ENCODE measurements at regions not wholly inside any gene's neighbourhood (a gene's known extent, or its start where the extent isn't known, plus 50 kb on each side); places are given as distances from the start of the nearest gene placed in this dataset.

- no peak overlapping the region for H2AFZ ChIP-seq (ENCODE audit: low read depth, low read length, severe bottlenecking)
Measured at GRCh38 chr17:55598495-55598894, 87.2 kb upstream of the SMIM36 start.

DNA sequence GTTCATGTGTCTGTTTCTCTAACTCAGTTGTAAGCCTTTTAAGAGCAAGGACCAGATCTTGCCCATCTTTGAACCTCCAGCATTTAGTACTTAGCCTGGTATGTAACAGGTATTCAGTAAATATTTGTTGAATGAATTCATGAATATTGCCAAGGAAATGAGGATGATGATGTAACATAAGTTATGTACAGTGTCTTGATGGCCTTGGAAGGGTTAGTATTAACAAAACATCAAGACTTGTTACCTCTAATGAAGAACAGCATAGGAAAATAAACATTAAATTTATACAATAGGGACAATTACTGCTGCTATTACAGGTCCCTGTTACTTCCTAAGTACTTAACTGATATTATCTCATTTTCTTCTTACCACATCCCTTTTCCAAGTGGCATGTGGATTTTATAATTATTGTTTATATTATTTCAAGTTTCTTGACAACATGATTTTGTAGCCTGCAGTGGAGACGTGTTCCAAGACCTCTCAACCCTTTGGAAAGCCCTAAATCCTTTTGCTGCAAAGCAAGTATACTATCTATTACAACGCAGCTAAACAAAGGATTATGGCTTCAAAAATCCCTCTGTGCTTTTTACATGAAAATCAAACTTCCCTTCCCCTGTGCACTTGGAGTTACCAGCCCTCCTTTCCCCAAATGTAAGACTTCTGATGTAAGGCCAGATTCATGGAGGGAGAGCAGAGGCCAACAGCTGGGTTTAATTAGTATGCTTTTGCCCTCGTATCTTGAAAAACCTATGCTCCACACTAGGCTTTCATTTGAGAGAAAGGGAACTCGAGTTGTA lies 77.4 kb upstream of the SMIM36 start:
- Histone ChIP-seq H3K36me3 (ENCODE audit: low read length) (no peaks in the 10 kb centered on the region), H3K9me2 (replicated peaks; ENCODE audit: insufficient read depth, low read length) (no peaks in the 10 kb centered on the region), H2AFZ (ENCODE audit: low read depth, low read length, severe bottlenecking) (no peak overlapping the region), H3K9ac (ENCODE audit: low read length) (no peak overlapping the region), H4K20me1 (ENCODE audit: low read depth, low read length) (no peaks in the 10 kb centered on the region), H3K4me2 (ENCODE audit: low read depth, low read length, poor library complexity, severe bottlenecking) (no peak overlapping the region), H3K27ac (ENCODE audit: low read depth, low read length) (no peak overlapping the region), H3K4me3 (ENCODE audit: insufficient read depth, low read length, poor library complexity, severe bottlenecking) (no peak overlapping the region), H3F3A (ENCODE audit: insufficient read depth) (no peaks in the 10 kb centered on the region), H3K79me2 (ENCODE audit: insufficient read depth, low read length) (no peaks in the 10 kb centered on the region), H3K9me3 (ENCODE audit: insufficient read depth, low read length) (no peaks in the 10 kb centered on the region), H3K27me3 (ENCODE audit: low read length) (no peaks in the 10 kb centered on the region)
- TF ChIP-seq EZH2phosphoT487 (conservative IDR thresholded peaks at IDR 0.05; ENCODE audit: low read length): no peak
- TF ChIP-seq CTCF (IDR thresholded peaks at IDR 0.05; ENCODE audit: insufficient read depth, low read length, poor library complexity, severe bottlenecking): no peak

More at GRCh38 chr17:55598495-55598894, 87.2 kb upstream of the SMIM36 start:
- no peaks in the 10 kb centered on the region for H3K79me2 ChIP-seq (ENCODE audit: insufficient read depth, low read length)
- no peak overlapping the region for H3K27ac ChIP-seq (ENCODE audit: low read depth, low read length)
- no peaks in the 10 kb centered on the region for H4K20me1 ChIP-seq (ENCODE audit: low read depth, low read length)
- H3K9ac ChIP-seq (ENCODE audit: low read length): no peak overlapping the region
- TF ChIP-seq CTCF (IDR thresholded peaks at IDR 0.05; ENCODE audit: insufficient read depth, low read length, poor library complexity, severe bottlenecking) (no peak), EZH2phosphoT487 (conservative IDR thresholded peaks at IDR 0.05; ENCODE audit: low read length) (no peak)
- H3K9me2 ChIP-seq (replicated peaks; ENCODE audit: insufficient read depth, low read length): no peaks in the 10 kb centered on the region
- no peaks in the 10 kb centered on the region for H3K27me3 ChIP-seq (ENCODE audit: low read length)
- no peaks in the 10 kb centered on the region for H3F3A ChIP-seq (ENCODE audit: insufficient read depth)
- H3K36me3 ChIP-seq (ENCODE audit: low read length): 0 out of 2 replicates have a peak, but pooled peaks cover 3% of the 10 kb centered on the region
- no peak overlapping the region for H3K4me3 ChIP-seq (ENCODE audit: insufficient read depth, low read length, poor library complexity, severe bottlenecking)
- H3K4me2 ChIP-seq (ENCODE audit: low read depth, low read length, poor library complexity, severe bottlenecking): no peak overlapping the region
- H3K9me3 ChIP-seq (ENCODE audit: insufficient read depth, low read length): no peaks in the 10 kb centered on the region; the same call in 1 of the 2 replicates

GRCh38 chr17:55587608-55588139 lies 76.4 kb upstream of the SMIM36 start:
- H3K4me2 ChIP-seq (ENCODE audit: low read depth, low read length, poor library complexity, severe bottlenecking): no peak overlapping the region
- H3K27me3 ChIP-seq (ENCODE audit: low read length): no peaks in the 10 kb centered on the region
- H3K36me3 ChIP-seq (ENCODE audit: low read length): no peaks in the 10 kb centered on the region
- no peaks in the 10 kb centered on the region for H3K9me3 ChIP-seq (ENCODE audit: insufficient read depth, low read length)
- H2AFZ ChIP-seq (ENCODE audit: low read depth, low read length, severe bottlenecking): no peak overlapping the region
- H3K79me2 ChIP-seq (ENCODE audit: insufficient read depth, low read length): no peaks in the 10 kb centered on the region
- H3K9ac ChIP-seq (ENCODE audit: low read length): no peak overlapping the region
- no peaks in the 10 kb centered on the region for H3F3A ChIP-seq (ENCODE audit: insufficient read depth)
- TF ChIP-seq CTCF (IDR thresholded peaks at IDR 0.05; ENCODE audit: insufficient read depth, low read length, poor library complexity, severe bottlenecking): no peak
- TF ChIP-seq EZH2phosphoT487 (conservative IDR thresholded peaks at IDR 0.05; ENCODE audit: low read length): no peak
- H3K4me3 ChIP-seq (ENCODE audit: insufficient read depth, low read length, poor library complexity, severe bottlenecking): no peak overlapping the region
- no peak overlapping the region for H3K27ac ChIP-seq (ENCODE audit: low read depth, low read length)
- H4K20me1 ChIP-seq (ENCODE audit: low read depth, low read length): no peaks in the 10 kb centered on the region
- no peaks in the 10 kb centered on the region for H3K9me2 ChIP-seq (replicated peaks; ENCODE audit: insufficient read depth, low read length)

Data from SU-DHL-6 (cell line).